Dedifferentiated amniotic fluid mesenchymal stem cell (primary cell): ENCODE measurements at regions not wholly inside any gene's neighbourhood (a gene's known extent, or its start where the extent isn't known, plus 50 kb on each side); places are given as distances from the start of the nearest gene placed in this dataset.
"Not testable (repeated sequence)": the region's sequence is repeated elsewhere in the genome, so short reads cannot be mapped to it uniquely, and the experiment has no call there.

ENCODE experiments used
- DNase-seq: peaks from one replicate; pipeline ENCODE4 v3.0.0-alpha.2; 2016; ENCODE audit errors: extremely low spot score

- no peak for DNase-seq
Measured at GRCh38 chr7:81232084-81232799, 313.4 kb upstream of the SEMA3C start.

DNA sequence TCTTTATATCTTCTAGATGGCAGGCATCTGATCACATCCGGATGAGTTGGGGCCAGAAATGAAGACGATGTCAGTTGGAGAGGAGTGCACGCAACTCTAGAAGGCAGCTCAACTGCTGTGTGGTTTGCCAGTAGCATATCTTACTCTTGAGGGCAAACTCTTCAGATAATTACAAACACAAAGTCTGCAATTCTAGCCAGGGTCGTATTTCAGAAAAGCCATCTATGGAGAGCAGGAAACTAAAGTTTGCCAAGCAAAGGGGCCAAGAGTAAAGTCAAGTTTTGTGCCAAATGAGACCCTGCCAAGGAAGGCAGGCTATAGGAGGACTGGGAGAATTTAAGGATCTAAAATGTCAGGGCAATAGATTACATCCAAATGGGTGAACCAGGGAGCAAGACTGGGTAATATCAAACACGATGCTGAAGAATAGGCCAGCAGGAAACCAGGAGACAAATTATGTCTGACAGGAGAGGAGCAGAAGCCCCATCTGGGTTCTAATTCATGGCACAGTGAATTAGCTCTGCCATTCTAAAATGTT is 312.5 kb upstream of the SEMA3C start:
- no peak for DNase-seq

- DNase-seq = no peak
Measured at GRCh38 chr7:81226234-81226633, 307.4 kb upstream of the SEMA3C start.

- DNase-seq = not testable (repeated sequence)
Measured at GRCh38 chr7:81222692-81223091, 303.8 kb upstream of the SEMA3C start.

GRCh38 chr7:81221527-81222217 is 302.8 kb upstream of the SEMA3C start:
- DNase-seq = no peak

DNA sequence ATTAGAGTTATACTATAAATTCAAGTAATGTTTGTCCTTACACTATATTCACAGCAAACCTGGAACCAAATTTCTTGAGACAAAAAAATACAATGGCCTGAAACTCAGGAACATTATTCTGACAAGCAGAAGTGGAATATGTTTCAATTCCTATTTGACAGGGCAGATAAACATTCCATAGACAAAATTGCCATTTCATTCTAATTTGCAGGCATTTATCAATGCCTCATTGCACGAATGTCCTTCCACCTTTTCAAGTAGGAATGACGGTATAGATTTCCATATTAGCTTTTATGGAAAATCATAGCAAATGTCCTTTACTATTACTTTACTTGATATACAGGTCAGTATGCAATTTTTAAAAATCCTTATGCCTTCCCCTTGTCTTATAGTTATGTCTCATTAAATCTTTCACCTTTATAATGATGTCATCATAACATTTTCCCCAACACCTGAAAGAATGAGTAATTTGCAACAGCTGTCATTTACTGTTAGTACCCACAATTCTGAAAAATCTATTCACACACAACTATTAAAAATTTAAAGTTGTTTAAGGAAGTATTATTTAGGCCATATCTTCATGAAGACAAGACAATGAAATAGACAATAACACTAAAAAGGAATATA is 299.7 kb upstream of the SEMA3C start:
- no peak for DNase-seq

DNA sequence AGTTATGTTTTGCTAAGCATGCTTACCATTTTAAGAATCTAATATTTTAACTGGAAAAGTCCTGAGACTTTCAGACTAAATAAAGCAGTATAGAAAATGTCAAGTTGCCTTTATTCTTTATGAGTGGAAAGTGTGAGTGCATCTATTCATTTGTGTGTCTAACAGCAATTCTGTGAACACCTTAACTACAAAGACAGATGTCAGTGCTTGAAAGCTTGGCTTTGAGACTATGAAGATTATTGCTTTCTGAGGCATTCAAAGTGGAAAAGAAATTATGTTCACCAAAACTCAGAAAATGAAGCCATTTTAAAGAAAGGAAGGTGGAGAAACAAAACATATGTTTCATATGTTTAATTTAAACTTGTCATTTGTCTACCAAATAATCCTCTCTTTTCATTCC is 294.5 kb upstream of the SEMA3C start:
- no peak for DNase-seq

DNA sequence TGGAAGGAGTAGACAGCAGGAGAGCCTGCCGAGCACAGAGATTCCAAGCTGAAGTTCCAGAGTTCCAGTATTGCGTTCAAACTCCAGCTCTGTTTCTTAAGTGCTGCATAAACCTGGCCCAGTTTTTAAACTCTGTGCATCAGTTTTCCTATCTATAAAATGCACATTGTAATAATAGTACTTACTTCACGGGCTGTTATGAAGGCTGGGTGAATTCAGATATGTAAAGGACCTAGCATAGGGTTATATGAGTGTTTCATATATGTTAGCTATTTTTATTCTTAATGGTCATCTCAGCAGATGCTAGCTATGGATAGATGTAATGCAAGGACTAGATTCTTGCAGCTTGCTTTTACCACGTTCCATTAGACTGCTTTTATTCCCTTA is 293.1 kb upstream of the SEMA3C start:
- DNase-seq = no peak

- no peak for DNase-seq
Measured at GRCh38 chr7:81211204-81211933, 292.5 kb upstream of the SEMA3C start.

DNA sequence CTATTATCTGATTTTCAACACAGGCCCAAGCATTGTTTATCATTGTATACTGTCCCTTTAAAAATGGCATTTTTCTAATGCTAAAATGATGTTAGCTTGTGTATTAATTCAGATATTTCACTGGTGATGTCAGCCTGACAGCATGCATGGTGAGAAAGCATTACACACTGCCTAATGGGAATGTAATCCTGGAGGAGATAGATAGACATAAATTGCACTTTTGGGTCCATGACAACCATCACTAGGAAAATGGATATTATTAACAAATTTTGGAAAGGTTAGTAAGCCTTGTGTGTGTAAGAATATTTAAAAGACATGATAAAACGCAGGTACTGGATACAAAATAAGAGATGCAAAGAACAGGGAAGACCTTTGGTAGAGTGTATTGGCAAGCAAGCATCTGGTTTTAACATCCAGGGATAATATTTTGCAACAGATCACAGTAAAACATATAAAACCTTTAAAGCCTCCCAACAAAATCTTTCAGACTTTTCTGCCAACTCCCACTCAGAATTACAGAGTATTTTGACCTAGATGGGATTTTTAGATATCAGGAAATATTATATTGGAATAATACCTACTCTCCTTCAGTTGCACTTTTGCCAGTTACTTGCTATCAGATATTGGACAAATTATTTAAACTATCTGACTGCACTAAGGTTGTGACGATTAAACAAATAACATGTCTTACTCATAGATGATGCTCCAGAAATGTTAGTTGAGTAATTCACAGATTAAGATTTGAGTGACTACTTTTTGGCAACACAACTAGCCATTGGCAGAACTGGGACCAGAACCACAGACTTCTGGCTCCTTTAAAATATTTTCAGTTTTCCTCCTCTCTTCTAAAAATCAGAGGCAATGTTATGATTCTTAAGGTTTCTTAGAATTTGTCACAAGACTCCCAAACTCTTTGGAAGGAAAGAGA is 291.6 kb upstream of the SEMA3C start:
- peak; percentile 19 for DNase-seq

DNA sequence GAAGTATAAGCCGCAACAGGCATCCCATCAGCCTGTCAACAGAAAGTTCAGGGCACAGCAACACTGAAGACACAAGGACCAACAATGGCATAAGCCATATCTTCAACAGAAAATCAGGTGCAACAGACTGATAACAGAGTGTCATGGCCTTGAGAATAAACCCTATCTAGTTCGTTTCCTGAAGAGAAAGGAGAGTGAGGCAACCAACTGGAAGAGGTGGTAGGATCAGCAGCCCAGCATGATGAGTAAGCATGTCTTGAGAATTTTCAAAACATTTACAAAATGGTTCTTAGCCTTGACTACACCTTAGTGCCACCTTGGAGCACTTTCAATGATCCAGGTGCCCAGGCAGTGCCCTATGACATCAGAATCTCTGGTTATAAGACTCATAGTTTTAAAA is 290.2 kb upstream of the SEMA3C start:
- DNase-seq = no peak

GRCh38 chr7:81207801-81208200 is 288.9 kb upstream of the SEMA3C start:
- DNase-seq = no peak

DNA sequence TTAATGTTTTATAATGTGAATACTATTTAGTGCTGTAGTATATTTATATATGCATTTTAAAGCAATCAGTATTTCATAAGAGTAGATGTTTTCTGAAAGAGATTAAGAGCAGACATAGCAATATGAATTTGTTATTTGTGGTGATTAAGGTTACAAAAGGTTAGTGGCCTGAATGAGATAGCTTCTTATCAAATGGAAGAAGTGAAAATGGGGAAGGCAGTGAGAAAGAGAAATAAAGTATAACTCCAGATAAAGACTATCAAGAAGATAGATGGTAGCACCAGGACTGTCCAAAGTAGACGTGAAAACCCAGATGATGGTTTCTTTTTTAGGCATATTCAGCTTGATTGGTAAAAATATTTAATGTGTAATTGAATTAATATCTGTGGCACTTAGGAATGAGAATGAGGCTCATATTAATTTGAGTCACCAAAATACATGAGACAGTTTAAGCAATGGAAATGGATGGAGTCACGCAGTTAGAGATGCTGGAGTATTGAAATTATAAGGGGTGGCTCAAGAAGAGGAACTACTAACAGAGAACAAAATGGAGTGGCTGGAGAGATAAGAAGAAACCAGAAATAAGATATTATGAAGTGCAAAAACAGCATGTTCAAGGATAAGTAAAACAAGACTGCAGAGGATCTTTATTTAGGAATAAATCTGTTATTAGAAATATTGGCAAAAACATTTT is 288.0 kb upstream of the SEMA3C start:
- DNase-seq = no peak

- no peak for DNase-seq
Measured at GRCh38 chr7:81206217-81206616, 287.4 kb upstream of the SEMA3C start.

DNA sequence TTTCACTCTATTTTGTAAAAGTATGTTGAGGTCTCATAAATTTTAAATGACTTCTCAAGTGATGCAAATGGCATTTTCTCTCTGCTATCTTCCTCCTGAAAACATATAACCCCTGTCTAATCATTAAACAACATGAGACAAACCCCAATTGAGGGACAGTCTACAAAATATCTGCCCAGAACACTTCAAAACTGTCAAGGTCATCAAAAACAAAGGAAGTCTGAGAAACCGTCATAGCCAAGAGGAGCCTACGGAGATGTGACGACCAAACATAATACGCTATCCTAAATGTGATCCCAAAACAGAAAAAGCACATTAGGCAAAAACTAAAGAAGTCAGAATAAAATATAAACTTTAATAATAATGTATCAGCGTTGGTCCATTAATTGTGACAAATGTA is 282.3 kb upstream of the SEMA3C start:
- no peak for DNase-seq

- no peak for DNase-seq
Measured at GRCh38 chr7:81198766-81199165, 279.9 kb upstream of the SEMA3C start.

DNA sequence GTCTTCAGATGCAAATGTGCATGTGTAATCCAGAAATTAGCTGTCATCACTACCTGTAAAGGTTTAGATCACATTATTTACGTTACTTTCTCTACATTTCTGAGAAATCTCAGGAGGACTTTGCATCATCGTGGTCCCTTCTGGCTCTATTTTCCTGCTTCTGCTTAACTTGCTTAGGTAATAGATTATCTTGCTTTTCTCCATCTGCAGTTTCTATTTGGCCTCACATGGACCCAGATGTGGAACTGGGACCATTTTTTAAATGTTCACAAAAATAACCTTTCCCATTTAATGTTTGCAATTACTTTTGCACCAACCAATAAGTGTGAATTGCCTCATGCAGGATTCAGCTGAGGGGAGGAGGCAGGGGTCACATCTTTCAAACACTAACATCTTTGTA is 278.4 kb upstream of the SEMA3C start:
- DNase-seq = peak; percentile 6

- DNase-seq = no peak
Measured at GRCh38 chr7:81195033-81195432, 276.2 kb upstream of the SEMA3C start.

- DNase-seq = peak; percentile 35
Measured at GRCh38 chr7:81190997-81191768, 272.3 kb upstream of the SEMA3C start.

GRCh38 chr7:81187753-81188152 is 268.9 kb upstream of the SEMA3C start:
- DNase-seq = no peak
